HCT116 (cell line): ENCODE measurements at regions not wholly inside any gene's neighbourhood (a gene's known extent, or its start where the extent isn't known, plus 50 kb on each side); places are given as distances from the start of the nearest gene placed in this dataset.

Source experiments
- ATAC-seq: fragments of 200-7000 bp; cut with Tn5 transposase; 2 replicates; pipeline ENCODE4 v1.9.1; 2020; ENCODE audit warnings: mild to moderate bottlenecking, moderate library complexity
- BruUV-seq: library from RNA; stranded (reverse); fragments of 400-500 nt; replicated peaks from 2 replicates; lab custom pipeline; 2021; lab: Mats Ljungman, UMichigan
- CTCF ChIA-PET: fragments of 300-600 bp; sonication (Branson Sonifier 250); formaldehyde crosslinking; loops from one replicate; lab custom pipeline; 2021; ENCODE audit warnings: antibody characterized with exemption; lab: Charles Lee
- POLR2A ChIA-PET: fragments of 300-600, 350-600 bp; sonication (Branson Sonifier 250); formaldehyde crosslinking; loops from one replicate; lab custom pipeline; 2021; ENCODE audit warnings: antibody characterized with exemption; lab: Charles Lee
- RAD21 ChIA-PET, 2 experiments: fragments of 300-600 bp; sonication (Branson Sonifier 250); formaldehyde crosslinking; loops; one replicate each; lab custom pipeline; 2023; ENCODE audit warnings: low total read pairs in 2 of 2; ENCODE audit not compliant: uncharacterized antibody in 2 of 2, unreplicated experiment in 2 of 2, low non-redundant PET in 1 of 2; lab: Charles Lee
- DNase-seq: peaks from one replicate; pipeline ENCODE4 v3.0.0-alpha.2; 2010; ENCODE audit warnings: low read depth, low spot score
- H2AFZ ChIP-seq: fragments of 200-600 bp; shearing (Covaris generic), sonication (generic); 2 replicates; pipeline ENCODE4 v1.6.1; 2017; ENCODE audit warnings: low read depth, mixed run types, mixed read lengths, antibody characterized with exemption, low read length; ENCODE audit not compliant: poor library complexity, severe bottlenecking
- H3K27ac ChIP-seq: 2 replicates; pipeline ENCODE4 v1.5.1; 2012; ENCODE audit warnings: low read depth, low read length
- H3K27me3 ChIP-seq: fragments of 200-600 bp; sonication (generic); 2 replicates; pipeline ENCODE4 v1.6.1; 2016; ENCODE audit warnings: mixed run types, low read length, mixed read lengths; ENCODE audit not compliant: insufficient read depth
- H3K36me3 ChIP-seq, 2 experiments: fragments of 200-500 bp in 1 of 2; fragments of 200-600 bp in 1 of 2; sonication (Bioruptor generic) in 1 of 2; sonication (generic) in 1 of 2; 2 replicates each; pipeline versions ENCODE4 v1.5.1 to v1.6.1; 2014 to 2016; ENCODE audit warnings: low read length in 2 of 2, inconsistent platforms in 1 of 2, mixed read lengths in 1 of 2, mixed run types in 1 of 2; ENCODE audit not compliant: insufficient read depth in 2 of 2, control insufficient read depth in 1 of 2
- H3K4me1 ChIP-seq, 2 experiments: fragments of 200-600 bp in 1 of 2; sonication (generic) in 1 of 2; 2 replicates each; pipeline versions ENCODE4 v1.5.1 to v1.6.1; 2012 to 2017; ENCODE audit warnings: low read length in 2 of 2, inconsistent platforms in 1 of 2, mild to moderate bottlenecking in 1 of 2, mixed read lengths in 1 of 2, mixed run types in 1 of 2, moderate library complexity in 1 of 2; ENCODE audit not compliant: insufficient read depth in 2 of 2, control insufficient read depth in 1 of 2
- H3K4me2 ChIP-seq: fragments of 200-600 bp; sonication (generic); 2 replicates; pipeline ENCODE4 v1.6.1; 2017; ENCODE audit warnings: mixed run types, low read length, mixed read lengths
- H3K4me3 ChIP-seq, 2 experiments: fragments of 200-600 bp in 1 of 2; sonication (generic) in 1 of 2; replicated peaks in 1 of 2; 2 replicates each; pipeline ENCODE4 v1.5.1; 2011 to 2016; ENCODE audit warnings: low read length in 2 of 2, control low read depth in 1 of 2, low read depth in 1 of 2, mild to moderate bottlenecking in 1 of 2, mixed read lengths in 1 of 2, mixed run types in 1 of 2
- H3K79me2 ChIP-seq: fragments of 200-600 bp; sonication (generic); 2 replicates; pipeline ENCODE4 v1.6.1; 2017; ENCODE audit warnings: mild to moderate bottlenecking, mixed run types, low read length, moderate library complexity, mixed read lengths; ENCODE audit not compliant: insufficient read depth
- H3K9ac ChIP-seq: fragments of 200-600 bp; sonication (generic); 2 replicates; pipeline ENCODE4 v1.6.1; 2016; ENCODE audit warnings: low read length, mixed read lengths
- H3K9me2 ChIP-seq: fragments of 200-600 bp; sonication (generic), shearing (Covaris generic); 2 replicates; pipeline ENCODE4 v1.6.1; 2017; ENCODE audit warnings: mixed run types, mild to moderate bottlenecking, moderate library complexity; ENCODE audit not compliant: insufficient read depth
- H3K9me3 ChIP-seq, 2 experiments: fragments of 200-500 bp in 1 of 2; fragments of 200-600 bp in 1 of 2; sonication (Bioruptor generic) in 1 of 2; sonication (generic) in 1 of 2; 2 replicates each; pipeline ENCODE4 v1.6.1; 2014 to 2017; ENCODE audit warnings: low read length in 2 of 2, mixed read lengths in 2 of 2, inconsistent platforms in 1 of 2, low read depth in 1 of 2, mild to moderate bottlenecking in 1 of 2, mixed run types in 1 of 2, moderate library complexity in 1 of 2; ENCODE audit not compliant: control insufficient read depth in 1 of 2, insufficient read depth in 1 of 2
- H4K20me1 ChIP-seq: fragments of 200-600 bp; sonication (generic), shearing (Covaris generic); 2 replicates; pipeline ENCODE4 v1.6.1; 2017; ENCODE audit warnings: mixed run types, mild to moderate bottlenecking, moderate library complexity; ENCODE audit not compliant: insufficient read depth
- EGR1 ChIP-seq: IDR thresholded peaks from 2 replicates; pipeline ENCODE4 v1.6.1; 2012; ENCODE audit warnings: low read depth
- EZH2phosphoT487 ChIP-seq: fragments of 200-600 bp; IDR thresholded peaks from 2 replicates; pipeline ENCODE4 v1.6.1; 2018; ENCODE audit warnings: antibody characterized with exemption, borderline replicate concordance
- SIN3A ChIP-seq: IDR thresholded peaks from 2 replicates; pipeline ENCODE4 v1.6.1; 2012; ENCODE audit warnings: low read depth
- YY1 ChIP-seq: IDR thresholded peaks from 2 replicates; pipeline ENCODE4 v1.6.1; 2011; ENCODE audit warnings: low read length, low read depth, moderate library complexity, mild to moderate bottlenecking; ENCODE audit not compliant: insufficient replicate concordance; ENCODE audit errors: extremely low read depth
- ZNF274 ChIP-seq: fragments of 200-500 bp; sonication (Bioruptor generic); IDR thresholded peaks from 2 replicates; pipeline ENCODE4 v1.6.1; 2014; ENCODE audit warnings: mild to moderate bottlenecking, low read depth, low read length, inconsistent platforms
- intact Hi-C: fragments of 100-400 bp; cut with micrococcal nuclease; formaldehyde crosslinking; loops from 2 replicates; pipeline ENCODE4 v1.10.0; 2022
- TF ChIP-seq, protein P1 (sequence below): IDR thresholded peaks from 2 replicates; pipeline ENCODE4 v1.6.1; 2012
- TF ChIP-seq, protein P2 (sequence below), 3 experiments: fragments of 200-600 bp in 1 of 3; sonication (generic) in 1 of 3; IDR thresholded peaks in 2 of 3; conservative IDR thresholded peaks in 1 of 3; 2 replicates each; pipeline ENCODE4 v1.5.1; 2012 to 2017; ENCODE audit warnings: low read depth in 2 of 3, low read length in 2 of 3, antibody characterized with exemption in 1 of 3, borderline replicate concordance in 1 of 3, control low read depth in 1 of 3, mild to moderate bottlenecking in 1 of 3, mixed read lengths in 1 of 3, mixed run types in 1 of 3, moderate library complexity in 1 of 3; ENCODE audit not compliant: insufficient read depth in 1 of 3
- TF ChIP-seq, protein P3 (sequence below): IDR thresholded peaks from 2 replicates; pipeline ENCODE4 v1.6.1; 2012
- TF ChIP-seq, protein P4 (sequence below): IDR thresholded peaks from 2 replicates; pipeline ENCODE4 v1.6.1; 2011; ENCODE audit warnings: mild to moderate bottlenecking, low read length, moderate library complexity; ENCODE audit not compliant: insufficient replicate concordance; ENCODE audit errors: extremely low read depth
- TF ChIP-seq, protein P5 (sequence below): IDR thresholded peaks from 2 replicates; pipeline ENCODE4 v1.6.1; 2012; ENCODE audit warnings: low read depth

DNA sequence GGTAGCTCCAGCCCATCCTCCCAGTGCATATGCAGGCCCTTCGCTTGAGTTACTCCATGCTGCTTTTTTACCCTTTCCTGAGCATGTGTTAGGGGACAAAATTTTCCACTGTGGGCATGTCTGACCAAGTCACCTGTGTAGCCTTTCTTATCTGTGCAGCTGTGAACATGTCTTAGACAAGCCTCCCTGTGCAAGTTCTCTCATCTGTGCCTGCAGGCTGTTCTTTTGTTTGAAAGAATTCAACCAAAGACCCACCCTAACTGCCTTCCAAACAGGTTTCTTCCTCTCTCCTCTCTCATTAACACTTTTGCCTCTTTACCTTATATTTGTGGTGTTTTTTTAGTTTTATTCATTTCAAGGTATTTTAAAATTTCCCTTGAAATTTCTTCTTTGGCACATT is 53.2 kb upstream of the SPIN4 start:
- intact Hi-C loops: no loop called here
- DNase-seq (no peak), ATAC-seq (no peak)
- H3K79me2 ChIP-seq: no peaks in the 10 kb centered on the region
- TF ChIP-seq, protein P1, sequence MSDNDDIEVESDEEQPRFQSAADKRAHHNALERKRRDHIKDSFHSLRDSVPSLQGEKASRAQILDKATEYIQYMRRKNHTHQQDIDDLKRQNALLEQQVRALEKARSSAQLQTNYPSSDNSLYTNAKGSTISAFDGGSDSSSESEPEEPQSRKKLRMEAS: no peak
- TF ChIP-seq ZNF274 (no peak), EGR1 (no peak), YY1 (no peak), SIN3A (no peak), EZH2phosphoT487 (no peak)
- TF ChIP-seq, protein P2, sequence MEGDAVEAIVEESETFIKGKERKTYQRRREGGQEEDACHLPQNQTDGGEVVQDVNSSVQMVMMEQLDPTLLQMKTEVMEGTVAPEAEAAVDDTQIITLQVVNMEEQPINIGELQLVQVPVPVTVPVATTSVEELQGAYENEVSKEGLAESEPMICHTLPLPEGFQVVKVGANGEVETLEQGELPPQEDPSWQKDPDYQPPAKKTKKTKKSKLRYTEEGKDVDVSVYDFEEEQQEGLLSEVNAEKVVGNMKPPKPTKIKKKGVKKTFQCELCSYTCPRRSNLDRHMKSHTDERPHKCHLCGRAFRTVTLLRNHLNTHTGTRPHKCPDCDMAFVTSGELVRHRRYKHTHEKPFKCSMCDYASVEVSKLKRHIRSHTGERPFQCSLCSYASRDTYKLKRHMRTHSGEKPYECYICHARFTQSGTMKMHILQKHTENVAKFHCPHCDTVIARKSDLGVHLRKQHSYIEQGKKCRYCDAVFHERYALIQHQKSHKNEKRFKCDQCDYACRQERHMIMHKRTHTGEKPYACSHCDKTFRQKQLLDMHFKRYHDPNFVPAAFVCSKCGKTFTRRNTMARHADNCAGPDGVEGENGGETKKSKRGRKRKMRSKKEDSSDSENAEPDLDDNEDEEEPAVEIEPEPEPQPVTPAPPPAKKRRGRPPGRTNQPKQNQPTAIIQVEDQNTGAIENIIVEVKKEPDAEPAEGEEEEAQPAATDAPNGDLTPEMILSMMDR (IDR thresholded peaks at IDR 0.05 in 2 of 3, conservative IDR thresholded peaks at IDR 0.05 in 1 of 3; ENCODE audit: borderline replicate concordance in 1 of 3, insufficient read depth in 1 of 3, low read depth in 2 of 3, low read length in 2 of 3): no peak
- TF ChIP-seq, protein P3, sequence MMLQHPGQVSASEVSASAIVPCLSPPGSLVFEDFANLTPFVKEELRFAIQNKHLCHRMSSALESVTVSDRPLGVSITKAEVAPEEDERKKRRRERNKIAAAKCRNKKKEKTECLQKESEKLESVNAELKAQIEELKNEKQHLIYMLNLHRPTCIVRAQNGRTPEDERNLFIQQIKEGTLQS: no peak
- TF ChIP-seq, protein P4, sequence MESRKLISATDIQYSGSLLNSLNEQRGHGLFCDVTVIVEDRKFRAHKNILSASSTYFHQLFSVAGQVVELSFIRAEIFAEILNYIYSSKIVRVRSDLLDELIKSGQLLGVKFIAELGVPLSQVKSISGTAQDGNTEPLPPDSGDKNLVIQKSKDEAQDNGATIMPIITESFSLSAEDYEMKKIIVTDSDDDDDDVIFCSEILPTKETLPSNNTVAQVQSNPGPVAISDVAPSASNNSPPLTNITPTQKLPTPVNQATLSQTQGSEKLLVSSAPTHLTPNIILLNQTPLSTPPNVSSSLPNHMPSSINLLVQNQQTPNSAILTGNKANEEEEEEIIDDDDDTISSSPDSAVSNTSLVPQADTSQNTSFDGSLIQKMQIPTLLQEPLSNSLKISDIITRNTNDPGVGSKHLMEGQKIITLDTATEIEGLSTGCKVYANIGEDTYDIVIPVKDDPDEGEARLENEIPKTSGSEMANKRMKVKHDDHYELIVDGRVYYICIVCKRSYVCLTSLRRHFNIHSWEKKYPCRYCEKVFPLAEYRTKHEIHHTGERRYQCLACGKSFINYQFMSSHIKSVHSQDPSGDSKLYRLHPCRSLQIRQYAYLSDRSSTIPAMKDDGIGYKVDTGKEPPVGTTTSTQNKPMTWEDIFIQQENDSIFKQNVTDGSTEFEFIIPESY: no peak
- TF ChIP-seq, protein P5, sequence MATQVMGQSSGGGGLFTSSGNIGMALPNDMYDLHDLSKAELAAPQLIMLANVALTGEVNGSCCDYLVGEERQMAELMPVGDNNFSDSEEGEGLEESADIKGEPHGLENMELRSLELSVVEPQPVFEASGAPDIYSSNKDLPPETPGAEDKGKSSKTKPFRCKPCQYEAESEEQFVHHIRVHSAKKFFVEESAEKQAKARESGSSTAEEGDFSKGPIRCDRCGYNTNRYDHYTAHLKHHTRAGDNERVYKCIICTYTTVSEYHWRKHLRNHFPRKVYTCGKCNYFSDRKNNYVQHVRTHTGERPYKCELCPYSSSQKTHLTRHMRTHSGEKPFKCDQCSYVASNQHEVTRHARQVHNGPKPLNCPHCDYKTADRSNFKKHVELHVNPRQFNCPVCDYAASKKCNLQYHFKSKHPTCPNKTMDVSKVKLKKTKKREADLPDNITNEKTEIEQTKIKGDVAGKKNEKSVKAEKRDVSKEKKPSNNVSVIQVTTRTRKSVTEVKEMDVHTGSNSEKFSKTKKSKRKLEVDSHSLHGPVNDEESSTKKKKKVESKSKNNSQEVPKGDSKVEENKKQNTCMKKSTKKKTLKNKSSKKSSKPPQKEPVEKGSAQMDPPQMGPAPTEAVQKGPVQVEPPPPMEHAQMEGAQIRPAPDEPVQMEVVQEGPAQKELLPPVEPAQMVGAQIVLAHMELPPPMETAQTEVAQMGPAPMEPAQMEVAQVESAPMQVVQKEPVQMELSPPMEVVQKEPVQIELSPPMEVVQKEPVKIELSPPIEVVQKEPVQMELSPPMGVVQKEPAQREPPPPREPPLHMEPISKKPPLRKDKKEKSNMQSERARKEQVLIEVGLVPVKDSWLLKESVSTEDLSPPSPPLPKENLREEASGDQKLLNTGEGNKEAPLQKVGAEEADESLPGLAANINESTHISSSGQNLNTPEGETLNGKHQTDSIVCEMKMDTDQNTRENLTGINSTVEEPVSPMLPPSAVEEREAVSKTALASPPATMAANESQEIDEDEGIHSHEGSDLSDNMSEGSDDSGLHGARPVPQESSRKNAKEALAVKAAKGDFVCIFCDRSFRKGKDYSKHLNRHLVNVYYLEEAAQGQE: no peak
- no peaks in the 10 kb centered on the region for H4K20me1 ChIP-seq
- RAD21 ChIA-PET: no interaction called here
- H3K9ac ChIP-seq: no peak overlapping the region
- no peaks in the 10 kb centered on the region for H3K9me2 ChIP-seq
- no TSS peak for BruUV-seq
- no peak overlapping the region for H3K4me2 ChIP-seq
- no peaks in the 10 kb centered on the region for H3K36me3 ChIP-seq
- H3K4me3 ChIP-seq: no peak overlapping the region
- H3K27me3 ChIP-seq: no peaks in the 10 kb centered on the region
- H3K4me1 ChIP-seq: no peaks in the 10 kb centered on the region
- POLR2A ChIA-PET: no interaction called here
- CTCF ChIA-PET: no interaction called here
- H3K27ac ChIP-seq: no peak overlapping the region
- H2AFZ ChIP-seq: no peak overlapping the region
- H3K9me3 ChIP-seq: no peaks in the 10 kb centered on the region
